K562 (cell line): ENCODE measurements at regions not wholly inside any gene's neighbourhood (a gene's known extent, or its start where the extent isn't known, plus 50 kb on each side); places are given as distances from the start of the nearest gene placed in this dataset.

Source experiments
- ATAC-seq: fragments of 200-7000 bp; cut with Tn5 transposase; 3 replicates; pipeline ENCODE4 v1.9.1; 2020; ENCODE audit warnings: moderate library complexity
- BruUV-seq: library from RNA; stranded (reverse); fragments of 400-500 nt; replicated peaks from 2 replicates; lab custom pipeline; 2021; lab: Mats Ljungman, UMichigan
- CTCF ChIA-PET: fragments of 300-600 bp; formaldehyde crosslinking; extraction: SDS; loops from one replicate; lab custom pipeline; 2021; ENCODE audit warnings: low intra/inter-chr PET ratio; lab: Yijun Ruan, JAX
- POLR2A ChIA-PET: fragments of 300-600, 350-650 bp; sonication (Branson Sonifier 250); formaldehyde crosslinking; extraction: SDS; loops from one replicate; lab custom pipeline; 2021; ENCODE audit warnings: antibody characterized with exemption, inconsistent platforms; lab: Yijun Ruan, JAX
- DNase-seq, 4 experiments: peaks; one replicate each; pipeline versions ENCODE4 v3.0.0 to v3.0.0-alpha.2; 2011 to 2018; ENCODE audit warnings: low spot score in 3 of 4, mixed read lengths in 3 of 4; ENCODE audit errors: extremely low read depth in 1 of 4
- FAIRE-seq: peaks from 2 replicates; lab custom pipeline; 2011; peaks lifted over from hg19 to GRCh38; lab: Jason Lieb, UNC
- H2AFZ ChIP-seq: 2 replicates; pipeline ENCODE4 v1.6.0; 2011; ENCODE audit warnings: low read depth, low read length, control low read depth, inconsistent platforms
- H3K27ac ChIP-seq: fragments of 200-600 bp; 3 replicates; pipeline ENCODE4 v1.8.0; 2011; ENCODE audit warnings: low read depth, mild to moderate bottlenecking, control low read depth, inconsistent platforms, low read length, moderate library complexity, mixed read lengths; ENCODE audit errors: extremely low read depth
- H3K27me3 ChIP-seq, 2 experiments: fragments of 300-600 bp in 1 of 2; 2 replicates in 1 of 2; 3 replicates in 1 of 2; pipeline versions ENCODE4 v1.6.0 to v1.8.0; 2011; ENCODE audit warnings: inconsistent platforms in 2 of 2, low read length in 2 of 2, mild to moderate bottlenecking in 1 of 2, mixed read lengths in 1 of 2, moderate library complexity in 1 of 2; ENCODE audit not compliant: control insufficient read depth in 2 of 2, insufficient read depth in 2 of 2
- H3K36me3 ChIP-seq: fragments of 300-600 bp; 3 replicates; pipeline ENCODE4 v1.8.0; 2011; ENCODE audit warnings: mild to moderate bottlenecking, low read length, inconsistent platforms; ENCODE audit not compliant: control insufficient read depth, insufficient read depth
- H3K4me1 ChIP-seq, 2 experiments: fragments of 200-600 bp in 1 of 2; replicated peaks in 1 of 2; 2 replicates in 1 of 2; 3 replicates in 1 of 2; pipeline versions ENCODE4 v1.5.1 to v1.8.0; 2011; ENCODE audit warnings: inconsistent platforms in 2 of 2, low read length in 2 of 2, mild to moderate bottlenecking in 1 of 2, mixed read lengths in 1 of 2, moderate library complexity in 1 of 2; ENCODE audit not compliant: control insufficient read depth in 2 of 2, insufficient read depth in 2 of 2
- H3K4me2 ChIP-seq: 2 replicates; pipeline ENCODE4 v1.6.1; 2011; ENCODE audit warnings: low read length, control low read depth, inconsistent platforms, mixed read lengths; ENCODE audit not compliant: insufficient read depth
- H3K4me3 ChIP-seq: fragments of 200-600 bp; sonication (generic), shearing (Covaris generic); 2 replicates; pipeline ENCODE4 v1.5.1; 2016; ENCODE audit warnings: control low read depth, inconsistent platforms
- H3K79me2 ChIP-seq: fragments of 200-600 bp; 3 replicates; pipeline ENCODE4 v1.8.0; 2011; ENCODE audit warnings: low read length, inconsistent platforms; ENCODE audit not compliant: control insufficient read depth, insufficient read depth
- H3K9ac ChIP-seq, 2 experiments: 2 replicates each; pipeline versions ENCODE4 v1.6.0 to v1.6.1; 2011; ENCODE audit warnings: low read depth in 2 of 2, low read length in 2 of 2, control low read depth in 1 of 2, inconsistent platforms in 1 of 2, mild to moderate bottlenecking in 1 of 2, mixed read lengths in 1 of 2; ENCODE audit not compliant: insufficient read depth in 1 of 2
- H3K9me1 ChIP-seq: one replicate; pipeline ENCODE4 v1.6.0; 2011; ENCODE audit warnings: inconsistent platforms, mild to moderate bottlenecking, low read length, moderate library complexity; ENCODE audit not compliant: control insufficient read depth, insufficient read depth
- H3K9me3 ChIP-seq: replicated peaks from 2 replicates; pipeline ENCODE4 v1.5.1; 2011; ENCODE audit warnings: low read depth, low read length, inconsistent platforms; ENCODE audit not compliant: control insufficient read depth, insufficient read depth
- H4K20me1 ChIP-seq: replicated peaks from 2 replicates; pipeline ENCODE4 v1.6.1; 2011; ENCODE audit warnings: low read length, inconsistent platforms, mixed read lengths; ENCODE audit not compliant: control insufficient read depth, insufficient read depth
- ARID3A ChIP-seq: IDR thresholded peaks from 2 replicates; pipeline ENCODE4 v1.6.1; 2012; ENCODE audit warnings: low read depth, low read length, improper control_type of control experiment, borderline replicate concordance
- ARNT ChIP-seq, 2 experiments: fragments of 450-650 bp; IDR thresholded peaks; 2 replicates each; pipeline ENCODE4 v1.6.1; 2016; ENCODE audit warnings: mild to moderate bottlenecking in 1 of 2
- CREBBP ChIP-seq: IDR thresholded peaks from one replicate; pipeline ENCODE4 v1.6.1; 2012; ENCODE audit warnings: low read depth, mild to moderate bottlenecking, control low read depth, inconsistent platforms, low read length
- E2F3 ChIP-seq: fragments of 250-450 bp; sonication (Bioruptor Pico); IDR thresholded peaks from 2 replicates; pipeline ENCODE4 v1.4.0; 2020; ENCODE audit warnings: mild to moderate bottlenecking
- EP300 ChIP-seq: IDR thresholded peaks from 2 replicates; pipeline ENCODE4 v1.6.1; 2012; ENCODE audit warnings: low read length, improper control_type of control experiment
- EWSR1 ChIP-seq: fragments of 450-650 bp; IDR thresholded peaks from 2 replicates; pipeline ENCODE4 v1.6.1; 2018; ENCODE audit warnings: borderline replicate concordance, mild to moderate bottlenecking, low read depth, moderate library complexity; ENCODE audit not compliant: partially characterized antibody
- MCM7 ChIP-seq, 2 experiments: fragments of 450-650 bp; IDR thresholded peaks; 2 replicates each; pipeline ENCODE4 v1.6.1; 2016 to 2018
- RUNX1 ChIP-seq: sonication (generic); IDR thresholded peaks from 2 replicates; pipeline ENCODE4 v1.6.1; 2016; ENCODE audit warnings: antibody characterized with exemption, low read depth
- ZC3H4 ChIP-seq: sonication (generic); formaldehyde crosslinking; IDR thresholded peaks from 2 replicates; pipeline ENCODE4 v1.9.0; 2021; ENCODE audit warnings: missing genetic modification reagents, borderline replicate concordance
- ZNF77 ChIP-seq: fragments of 250-450 bp; sonication (Bioruptor Pico); IDR thresholded peaks from 2 replicates; pipeline ENCODE4 v1.5.0; 2020
- WGBS: fragments of 100-300 bp; shearing (Covaris generic); methylation state at CpG from one replicate; pipeline ENCODE4 v1.1.6; 2016; ENCODE audit warnings: low coverage, mixed read lengths; ENCODE audit not compliant: insufficient coverage; ENCODE audit errors: missing lambda C conversion rate; 5-methylcytosine and 5-hydroxymethylcytosine counted together
- in situ Hi-C: fragments of 300-500 bp; cut with MboI; formaldehyde crosslinking; loops from 4 replicates; pipeline ENCODE4 v1.15.0; 2018; ENCODE audit warnings: inconsistent platforms, mixed read lengths
- intact Hi-C: fragments of 100-400 bp; cut with micrococcal nuclease; formaldehyde crosslinking; loops from 2 replicates; pipeline ENCODE4 v1.14.2; 2022
- TF ChIP-seq, protein P1 (sequence below): sonication (generic); IDR thresholded peaks from 2 replicates; pipeline ENCODE4 v1.6.1; 2016
- TF ChIP-seq, protein P2 (sequence below): fragments of 450-650 bp; IDR thresholded peaks from 2 replicates; pipeline ENCODE4 v1.6.1; 2017; ENCODE audit warnings: mild to moderate bottlenecking, moderate library complexity

GRCh38 chr6:12431023-12431422, 140.9 kb downstream of the EDN1 start:
- Histone ChIP-seq H2AFZ (no peak overlapping the region), H3K9me3 (no peaks in the 10 kb centered on the region), H3K36me3 (no peaks in the 10 kb centered on the region), H4K20me1 (no peaks in the 10 kb centered on the region), H3K27me3 (no peaks in the 10 kb centered on the region), H3K4me3 (no peak overlapping the region), H3K9me1 (no peaks in the 10 kb centered on the region), H3K9ac (no peak overlapping the region), H3K27ac (no peak overlapping the region), H3K4me1 (no peaks in the 10 kb centered on the region), H3K4me2 (no peak overlapping the region), H3K79me2 (no peaks in the 10 kb centered on the region)
- no peak for DNase-seq
- ATAC-seq = no peak
- ChIA-PET POLR2A (no interaction called here), CTCF (no interaction called here)
- in situ Hi-C loops (no loop called here), intact Hi-C loops (no loop called here)
- 1% methylated on average over 3 of the region's 3 CpGs for WGBS
- FAIRE-seq = no peak
- no TSS peak for BruUV-seq
- TF ChIP-seq ARID3A (no peak), ZC3H4 (no peak), EWSR1 (no peak), RUNX1 (no peak), MCM7 (IDR thresholded peaks at IDR 0.05) (no peak), E2F3 (CRISPR knock-in tag) (no peak), CREBBP (no peak), EP300 (no peak), ZNF77 (CRISPR knock-in tag) (no peak), ARNT (IDR thresholded peaks at IDR 0.05) (no peak)
- TF ChIP-seq, protein P1, sequence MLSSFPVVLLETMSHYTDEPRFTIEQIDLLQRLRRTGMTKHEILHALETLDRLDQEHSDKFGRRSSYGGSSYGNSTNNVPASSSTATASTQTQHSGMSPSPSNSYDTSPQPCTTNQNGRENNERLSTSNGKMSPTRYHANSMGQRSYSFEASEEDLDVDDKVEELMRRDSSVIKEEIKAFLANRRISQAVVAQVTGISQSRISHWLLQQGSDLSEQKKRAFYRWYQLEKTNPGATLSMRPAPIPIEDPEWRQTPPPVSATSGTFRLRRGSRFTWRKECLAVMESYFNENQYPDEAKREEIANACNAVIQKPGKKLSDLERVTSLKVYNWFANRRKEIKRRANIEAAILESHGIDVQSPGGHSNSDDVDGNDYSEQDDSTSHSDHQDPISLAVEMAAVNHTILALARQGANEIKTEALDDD = no peak
- TF ChIP-seq, protein P2, sequence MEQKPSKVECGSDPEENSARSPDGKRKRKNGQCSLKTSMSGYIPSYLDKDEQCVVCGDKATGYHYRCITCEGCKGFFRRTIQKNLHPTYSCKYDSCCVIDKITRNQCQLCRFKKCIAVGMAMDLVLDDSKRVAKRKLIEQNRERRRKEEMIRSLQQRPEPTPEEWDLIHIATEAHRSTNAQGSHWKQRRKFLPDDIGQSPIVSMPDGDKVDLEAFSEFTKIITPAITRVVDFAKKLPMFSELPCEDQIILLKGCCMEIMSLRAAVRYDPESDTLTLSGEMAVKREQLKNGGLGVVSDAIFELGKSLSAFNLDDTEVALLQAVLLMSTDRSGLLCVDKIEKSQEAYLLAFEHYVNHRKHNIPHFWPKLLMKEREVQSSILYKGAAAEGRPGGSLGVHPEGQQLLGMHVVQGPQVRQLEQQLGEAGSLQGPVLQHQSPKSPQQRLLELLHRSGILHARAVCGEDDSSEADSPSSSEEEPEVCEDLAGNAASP = no peak
